Left cardiac atrium (tissue), 4 donors: ENCODE measurements at regions not wholly inside any gene's neighbourhood (a gene's known extent, or its start where the extent isn't known, plus 50 kb on each side); places are given as distances from the start of the nearest gene placed in this dataset.
"Not testable (repeated sequence)": the region's sequence is repeated elsewhere in the genome, so short reads cannot be mapped to it uniquely, and the experiment has no call there.

ENCODE experiments used
- ATAC-seq, 2 donors: fragments of 200-7000 bp; cut with Tn5 transposase; one replicate each; pipeline ENCODE4 v1.9.1; 2020; ENCODE audit warnings: mild to moderate bottlenecking in 2 of 2, moderate library complexity in 2 of 2
- DNase-seq: peaks from one replicate; pipeline ENCODE4 v3.0.0-alpha.2; 2020
- intact Hi-C, 2 donors: fragments of 100-400 bp; cut with DNase I; formaldehyde crosslinking; loops; one replicate each; pipeline versions ENCODE4 v1.14.1 to v1.15.1; 2022 to 2023
- donor health status: DM: no; HTN: yes; CAD: no.
- donor health status: DM: no; HTN: yes; CAD: no; lungs with severe emphysema.
- donor health status: DM: yes; HTN: yes; CAD: no.
- donor health status: Dilated cardiomyopathy.

- DNase-seq, ATAC-seq, intact Hi-C loops: not testable (repeated sequence)
Observed at GRCh38 chr7:79750941-79751340, 297.5 kb upstream of the MAGI2 start.

GRCh38 chr7:79749856-79750255, 296.4 kb upstream of the MAGI2 start:
- ATAC-seq (no peak), DNase-seq (no peak)
- intact Hi-C loops: loop anchor here in 1 of 2 donors (10.0 kb wide), 1 partner anchor 455 kb away; no protein-coding TSS in a partner anchor

- DNase-seq: no peak
- ATAC-seq: no peak
- intact Hi-C loops: loop anchor here in 1 of 2 donors (10.0 kb wide), 1 partner anchor 447 kb away; no protein-coding TSS in a partner anchor
Observed at GRCh38 chr7:79741684-79742083, 288.2 kb upstream of the MAGI2 start.

- intact Hi-C loops: loop anchor here in 1 of 2 donors (10.0 kb wide), 1 partner anchor 445 kb away; no protein-coding TSS in a partner anchor
- no peak for DNase-seq
- no peak for ATAC-seq
Observed at GRCh38 chr7:79740076-79740475, 286.6 kb upstream of the MAGI2 start.

- DNase-seq, ATAC-seq, intact Hi-C loops: not testable (repeated sequence)
Observed at GRCh38 chr7:79739036-79739709, 285.7 kb upstream of the MAGI2 start.

- no peak for DNase-seq
- intact Hi-C loops: no loop called here
- no peak for ATAC-seq
Observed at GRCh38 chr7:79736418-79736817, 283.0 kb upstream of the MAGI2 start.

- intact Hi-C loops: no loop called here
- ATAC-seq: no peak
- no peak for DNase-seq
Observed at GRCh38 chr7:79735012-79735411, 281.5 kb upstream of the MAGI2 start.

- DNase-seq (no peak), ATAC-seq (no peak)
- intact Hi-C loops: no loop called here
Observed at GRCh38 chr7:79734181-79734580, 280.7 kb upstream of the MAGI2 start.

GRCh38 chr7:79732535-79732934, 279.1 kb upstream of the MAGI2 start:
- DNase-seq: no peak
- no peak for ATAC-seq
- intact Hi-C loops: no loop called here

- intact Hi-C loops: no loop called here
- no peak for DNase-seq
Observed at GRCh38 chr7:79730971-79731370, 277.5 kb upstream of the MAGI2 start.

GRCh38 chr7:79723833-79724618, 270.6 kb upstream of the MAGI2 start:
- intact Hi-C loops: no loop called here
- no peak for DNase-seq
- peak in 1 of 2 donors; percentile 17 for ATAC-seq

More at GRCh38 chr7:79730971-79731370, 277.5 kb upstream of the MAGI2 start:
- ATAC-seq: no peak

GRCh38 chr7:79722217-79722616, 268.8 kb upstream of the MAGI2 start:
- DNase-seq (no peak), ATAC-seq (no peak)
- intact Hi-C loops: no loop called here

GRCh38 chr7:79719216-79719615, 265.7 kb upstream of the MAGI2 start:
- DNase-seq: no peak
- intact Hi-C loops: no loop called here
- peak; percentile 24 to 59 for ATAC-seq

- ATAC-seq (no peak), DNase-seq (no peak)
- intact Hi-C loops: no loop called here
Observed at GRCh38 chr7:79716329-79716728, 262.9 kb upstream of the MAGI2 start.

- no peak for ATAC-seq
- intact Hi-C loops: no loop called here
- no peak for DNase-seq
Observed at GRCh38 chr7:79714081-79714480, 260.6 kb upstream of the MAGI2 start.

GRCh38 chr7:79713276-79713675, 259.8 kb upstream of the MAGI2 start:
- intact Hi-C loops: no loop called here
- ATAC-seq (no peak), DNase-seq (no peak)

- intact Hi-C loops: no loop called here
- no peak for ATAC-seq
- DNase-seq: no peak
Observed at GRCh38 chr7:79711660-79712059, 258.2 kb upstream of the MAGI2 start.

- DNase-seq: no peak
- intact Hi-C loops: no loop called here
Observed at GRCh38 chr7:79709574-79710409, 256.3 kb upstream of the MAGI2 start.

GRCh38 chr7:79702116-79702515, 248.6 kb upstream of the MAGI2 start:
- intact Hi-C loops: no loop called here
- ATAC-seq (no peak), DNase-seq (no peak)

More at GRCh38 chr7:79709574-79710409, 256.3 kb upstream of the MAGI2 start:
- ATAC-seq: peak in 1 of 2 donors; percentile 32

- intact Hi-C loops: no loop called here
- ATAC-seq (no peak), DNase-seq (no peak)
Observed at GRCh38 chr7:79692015-79692414, 238.5 kb upstream of the MAGI2 start.
